A673 (cell line): ENCODE measurements at regions not wholly inside any gene's neighbourhood (a gene's known extent, or its start where the extent isn't known, plus 50 kb on each side); places are given as distances from the start of the nearest gene placed in this dataset.

Experiments
- BruUV-seq: library from RNA; stranded (reverse); fragments of 400-500 nt; replicated peaks from 2 replicates; lab custom pipeline; 2021; lab: Mats Ljungman, UMichigan
- CTCF ChIA-PET: fragments of 300-600 bp; sonication (Branson Sonifier 250); formaldehyde crosslinking; loops from one replicate; lab custom pipeline; 2022; ENCODE audit warnings: antibody characterized with exemption; lab: Charles Lee
- POLR2A ChIA-PET: fragments of 300-600 bp; sonication (Branson Sonifier 250); formaldehyde crosslinking; loops from one replicate; lab custom pipeline; 2022; ENCODE audit warnings: antibody characterized with exemption; ENCODE audit not compliant: low non-redundant PET; lab: Charles Lee
- DNase-seq: peaks from one replicate; pipeline ENCODE4 v3.0.0-alpha.2; 2015; ENCODE audit warnings: low spot score
- H3K27ac ChIP-seq: fragments of 200-600 bp; sonication (generic); 2 replicates; pipeline ENCODE4 v1.5.1; 2016; ENCODE audit warnings: mixed run types, low read depth, mild to moderate bottlenecking, mixed read lengths, antibody characterized with exemption, low read length; ENCODE audit not compliant: poor library complexity, severe bottlenecking
- H3K27me3 ChIP-seq: fragments of 200-600 bp; sonication (generic); replicated peaks from 2 replicates; pipeline ENCODE4 v1.6.1; 2017; ENCODE audit warnings: mixed run types, low read depth, mild to moderate bottlenecking, mixed read lengths, antibody characterized with exemption, low read length; ENCODE audit not compliant: insufficient read depth, poor library complexity
- H3K36me3 ChIP-seq: fragments of 200-600 bp; sonication (generic); 2 replicates; pipeline ENCODE4 v1.6.1; 2016; ENCODE audit warnings: mixed run types, mild to moderate bottlenecking, mixed read lengths, antibody characterized with exemption, low read length; ENCODE audit not compliant: insufficient read depth, poor library complexity, severe bottlenecking
- H3K4me1 ChIP-seq: fragments of 200-600 bp; sonication (generic); 2 replicates; pipeline ENCODE4 v1.6.1; 2017; ENCODE audit warnings: mixed run types, mild to moderate bottlenecking, mixed read lengths, antibody characterized with exemption, low read length; ENCODE audit not compliant: insufficient read depth, poor library complexity, severe bottlenecking
- H3K4me3 ChIP-seq: fragments of 200-600 bp; sonication (generic); 2 replicates; pipeline ENCODE4 v1.5.1; 2016; ENCODE audit warnings: low read depth, mixed run types, mild to moderate bottlenecking, mixed read lengths, low read length; ENCODE audit not compliant: poor library complexity, severe bottlenecking
- H3K9me3 ChIP-seq: fragments of 200-600 bp; sonication (generic); 2 replicates; pipeline ENCODE4 v1.6.1; 2016; ENCODE audit warnings: mixed run types, low read depth, mild to moderate bottlenecking, mixed read lengths, antibody characterized with exemption, low read length; ENCODE audit not compliant: poor library complexity, severe bottlenecking
- EZH2 ChIP-seq: fragments of 200-600 bp; sonication (generic); IDR thresholded peaks from 2 replicates; pipeline ENCODE4 v1.6.1; 2017; ENCODE audit warnings: borderline replicate concordance, low read depth, mild to moderate bottlenecking, mixed read lengths, antibody characterized with exemption, low read length; ENCODE audit not compliant: poor library complexity, severe bottlenecking
- intact Hi-C: fragments of 100-400 bp; cut with micrococcal nuclease; formaldehyde crosslinking; loops from one replicate; pipeline ENCODE4 v1.10.0; 2022; ENCODE audit not compliant: unreplicated experiment
- TF ChIP-seq, protein P1 (sequence below): fragments of 300-800, 200-600 bp; sonication (generic); conservative IDR thresholded peaks from 2 replicates; pipeline ENCODE4 v1.5.1; 2017; ENCODE audit warnings: low read depth, mild to moderate bottlenecking, antibody characterized with exemption, low read length, moderate library complexity, mixed read lengths

GRCh38 chr1:4121293-4121684 lies 221.2 kb upstream of the C1orf174 start:
- POLR2A ChIA-PET: no interaction called here
- TF ChIP-seq, protein P1, sequence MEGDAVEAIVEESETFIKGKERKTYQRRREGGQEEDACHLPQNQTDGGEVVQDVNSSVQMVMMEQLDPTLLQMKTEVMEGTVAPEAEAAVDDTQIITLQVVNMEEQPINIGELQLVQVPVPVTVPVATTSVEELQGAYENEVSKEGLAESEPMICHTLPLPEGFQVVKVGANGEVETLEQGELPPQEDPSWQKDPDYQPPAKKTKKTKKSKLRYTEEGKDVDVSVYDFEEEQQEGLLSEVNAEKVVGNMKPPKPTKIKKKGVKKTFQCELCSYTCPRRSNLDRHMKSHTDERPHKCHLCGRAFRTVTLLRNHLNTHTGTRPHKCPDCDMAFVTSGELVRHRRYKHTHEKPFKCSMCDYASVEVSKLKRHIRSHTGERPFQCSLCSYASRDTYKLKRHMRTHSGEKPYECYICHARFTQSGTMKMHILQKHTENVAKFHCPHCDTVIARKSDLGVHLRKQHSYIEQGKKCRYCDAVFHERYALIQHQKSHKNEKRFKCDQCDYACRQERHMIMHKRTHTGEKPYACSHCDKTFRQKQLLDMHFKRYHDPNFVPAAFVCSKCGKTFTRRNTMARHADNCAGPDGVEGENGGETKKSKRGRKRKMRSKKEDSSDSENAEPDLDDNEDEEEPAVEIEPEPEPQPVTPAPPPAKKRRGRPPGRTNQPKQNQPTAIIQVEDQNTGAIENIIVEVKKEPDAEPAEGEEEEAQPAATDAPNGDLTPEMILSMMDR: no peak
- TF ChIP-seq EZH2: no peak
- intact Hi-C loops: no loop called here

DNA sequence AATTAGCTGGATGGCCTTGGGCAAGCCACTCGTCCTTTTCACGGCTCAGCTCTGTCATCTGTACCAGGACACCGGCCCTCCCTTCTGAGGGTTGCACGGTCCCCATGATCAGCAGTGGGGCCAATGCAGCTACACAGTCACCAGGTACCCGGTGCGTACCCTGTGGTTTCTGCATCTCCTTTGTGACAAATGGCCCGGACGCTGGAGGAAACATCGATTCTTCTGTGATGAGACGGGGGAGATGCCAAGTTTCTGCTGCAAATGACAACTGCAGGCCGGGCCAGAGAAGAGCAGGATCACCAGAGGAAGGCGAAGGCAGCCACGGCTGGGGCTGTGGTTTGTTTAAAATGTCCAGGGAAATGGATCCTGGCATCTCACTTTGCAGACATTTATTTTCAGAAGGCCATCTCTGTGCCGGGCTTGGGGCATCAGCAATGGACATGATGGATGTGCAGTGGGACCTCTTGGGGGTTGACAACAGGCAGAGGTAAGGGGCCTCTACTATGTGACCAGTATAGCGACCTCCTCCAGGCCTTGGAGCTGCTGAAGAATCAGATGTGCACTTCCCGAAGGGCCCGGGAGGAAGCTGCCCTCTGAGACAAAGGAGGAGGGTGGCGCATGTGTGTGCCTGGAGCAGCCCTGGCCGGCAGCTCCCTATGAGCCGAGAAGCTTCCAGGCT lies 221.9 kb upstream of the C1orf174 start:
- H3K4me3 ChIP-seq: no peak overlapping the region
- H3K9me3 ChIP-seq: no peaks in the 10 kb centered on the region
- POLR2A ChIA-PET: no interaction called here
- peaks cover 65% of the 10 kb centered on the region for H3K27me3 ChIP-seq
- H3K4me1 ChIP-seq: no peaks in the 10 kb centered on the region
- H3K36me3 ChIP-seq: no peaks in the 10 kb centered on the region
- H3K27ac ChIP-seq: no peak overlapping the region
- TF ChIP-seq EZH2: no peak
- TF ChIP-seq, protein P1: no peak
- BruUV-seq: no TSS peak
- DNase-seq: no peak
- CTCF ChIA-PET: no interaction called here
- intact Hi-C loops: no loop called here

More at GRCh38 chr1:4121293-4121684, 221.2 kb upstream of the C1orf174 start:
- BruUV-seq: no TSS peak
- Histone ChIP-seq H3K4me1 (no peaks in the 10 kb centered on the region), H3K36me3 (no peaks in the 10 kb centered on the region), H3K27ac (no peak overlapping the region), H3K27me3 (peaks cover 62% of the 10 kb centered on the region), H3K4me3 (no peak overlapping the region), H3K9me3 (no peaks in the 10 kb centered on the region)
- CTCF ChIA-PET: no interaction called here
- DNase-seq: no peak

GRCh38 chr1:4122513-4123160 lies 222.6 kb upstream of the C1orf174 start:
- intact Hi-C loops: no loop called here
- ChIA-PET POLR2A (no interaction called here), CTCF (no interaction called here)
- Histone ChIP-seq H3K36me3 (no peaks in the 10 kb centered on the region), H3K27me3 (peaks cover 59% of the 10 kb centered on the region), H3K4me3 (no peak overlapping the region), H3K4me1 (no peaks in the 10 kb centered on the region), H3K27ac (no peak overlapping the region), H3K9me3 (no peaks in the 10 kb centered on the region)
- DNase-seq: no peak
- BruUV-seq: no TSS peak
- TF ChIP-seq EZH2: no peak
- TF ChIP-seq, protein P1: no peak
